Panc1 (cell line): ENCODE measurements at regions not wholly inside any gene's neighbourhood (a gene's known extent, or its start where the extent isn't known, plus 50 kb on each side); places are given as distances from the start of the nearest gene placed in this dataset.

Experiments used
- ATAC-seq: fragments of 200-7000 bp; cut with Tn5 transposase; 2 replicates; pipeline ENCODE4 v1.9.1; 2020; ENCODE audit warnings: mild to moderate bottlenecking, moderate library complexity
- BruUV-seq: library from RNA; stranded (reverse); fragments of 400-500 nt; replicated peaks from 2 replicates; lab custom pipeline; 2021; lab: Mats Ljungman, UMichigan
- CTCF ChIA-PET: fragments of 300-600 bp; sonication (Branson Sonifier 250); formaldehyde crosslinking; loops from one replicate; lab custom pipeline; 2022; ENCODE audit warnings: antibody characterized with exemption; lab: Charles Lee
- POLR2A ChIA-PET: fragments of 300-600 bp; sonication (Branson Sonifier 250); formaldehyde crosslinking; loops from one replicate; lab custom pipeline; 2022; ENCODE audit warnings: antibody characterized with exemption; lab: Charles Lee
- DNase-seq: peaks from one replicate; pipeline ENCODE4 v3.0.0-alpha.2; 2010; ENCODE audit warnings: low read depth, low spot score
- H3K27ac ChIP-seq: 2 replicates; pipeline ENCODE4 v1.5.1; 2011; ENCODE audit warnings: mild to moderate bottlenecking, low read length, inconsistent platforms
- H3K27me3 ChIP-seq: fragments of 200-500 bp; sonication (Bioruptor generic); 2 replicates; pipeline ENCODE4 v1.6.0; 2014; ENCODE audit warnings: low read length, inconsistent platforms; ENCODE audit not compliant: control insufficient read depth, insufficient read depth
- H3K36me3 ChIP-seq: fragments of 200-500 bp; sonication (Bioruptor generic); 2 replicates; pipeline ENCODE4 v1.5.1; 2014; ENCODE audit warnings: inconsistent platforms, mild to moderate bottlenecking, low read length, moderate library complexity; ENCODE audit not compliant: control insufficient read depth, insufficient read depth
- H3K4me1 ChIP-seq: 2 replicates; pipeline ENCODE4 v1.5.1; 2011; ENCODE audit warnings: inconsistent platforms, mild to moderate bottlenecking, low read length, moderate library complexity; ENCODE audit not compliant: control insufficient read depth, insufficient read depth
- H3K4me3 ChIP-seq, 2 experiments: 2 replicates each; pipeline ENCODE4 v1.5.1; 2011 to 2012; ENCODE audit warnings: low read depth in 2 of 2, low read length in 2 of 2, mild to moderate bottlenecking in 2 of 2, inconsistent platforms in 1 of 2, moderate library complexity in 1 of 2
- H3K9me3 ChIP-seq: fragments of 200-500 bp; sonication (Bioruptor generic); 2 replicates; pipeline ENCODE4 v1.5.1; 2014; ENCODE audit warnings: low read depth, mild to moderate bottlenecking, inconsistent platforms, low read length, moderate library complexity; ENCODE audit not compliant: control insufficient read depth, insufficient read depth
- POLR2AphosphoS5 ChIP-seq: IDR thresholded peaks from 2 replicates; pipeline ENCODE4 v1.6.1; 2012; ENCODE audit warnings: mild to moderate bottlenecking, low read depth, low read length, moderate library complexity
- SIN3A ChIP-seq: IDR thresholded peaks from 2 replicates; pipeline ENCODE4 v1.6.1; 2012; ENCODE audit warnings: low read depth, mild to moderate bottlenecking, low read length, moderate library complexity, borderline replicate concordance; ENCODE audit not compliant: insufficient read depth
- TCF7L2 ChIP-seq: IDR thresholded peaks from 2 replicates; pipeline ENCODE4 v1.6.1; 2011; ENCODE audit warnings: mild to moderate bottlenecking, low read depth, low read length, inconsistent platforms
- in situ Hi-C: cut with HindIII; loops from 2 replicates; pipeline ENCODE4 v1.10.0; 2016; ENCODE audit warnings: low sequenced_read_pairs, low pct_unique_long_range_greater_than_20kb
- intact Hi-C: fragments of 100-400 bp; cut with micrococcal nuclease; formaldehyde crosslinking; loops from one replicate; pipeline ENCODE4 v1.10.0; 2022; ENCODE audit not compliant: unreplicated experiment
- TF ChIP-seq, protein P1 (sequence below), 2 experiments: IDR thresholded peaks; 2 replicates each; pipeline ENCODE4 v1.6.1; 2011 to 2012; ENCODE audit warnings: low read depth in 2 of 2, control low read depth in 1 of 2, low read length in 1 of 2, mild to moderate bottlenecking in 1 of 2, moderate library complexity in 1 of 2; ENCODE audit not compliant: insufficient read depth in 1 of 2
- TF ChIP-seq, protein P2 (sequence below): fragments of 450-650 bp; IDR thresholded peaks from 2 replicates; pipeline ENCODE4 v1.5.1; 2017; ENCODE audit warnings: mild to moderate bottlenecking

DNA sequence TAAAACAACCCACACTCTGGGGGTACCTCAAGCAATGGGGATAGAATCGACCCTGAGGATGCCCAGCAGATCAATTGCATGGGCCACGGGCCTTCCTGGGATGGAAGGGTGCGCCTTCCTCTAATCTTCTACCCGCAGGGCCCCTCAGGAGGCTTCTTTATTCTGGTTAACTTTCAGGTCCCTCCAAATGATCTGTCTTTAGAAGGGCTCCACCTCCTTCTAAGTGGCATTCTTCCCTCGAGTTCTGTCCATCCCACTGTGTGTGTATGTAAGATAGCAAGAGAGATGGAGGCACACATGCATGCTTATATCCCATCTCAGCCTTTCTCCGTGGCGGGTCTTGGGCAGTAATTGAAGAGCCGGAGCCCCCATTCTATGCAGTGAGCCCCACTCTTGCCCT is 125.7 kb downstream of the MRM1 start:
- intact Hi-C loops = no loop called here

DNA sequence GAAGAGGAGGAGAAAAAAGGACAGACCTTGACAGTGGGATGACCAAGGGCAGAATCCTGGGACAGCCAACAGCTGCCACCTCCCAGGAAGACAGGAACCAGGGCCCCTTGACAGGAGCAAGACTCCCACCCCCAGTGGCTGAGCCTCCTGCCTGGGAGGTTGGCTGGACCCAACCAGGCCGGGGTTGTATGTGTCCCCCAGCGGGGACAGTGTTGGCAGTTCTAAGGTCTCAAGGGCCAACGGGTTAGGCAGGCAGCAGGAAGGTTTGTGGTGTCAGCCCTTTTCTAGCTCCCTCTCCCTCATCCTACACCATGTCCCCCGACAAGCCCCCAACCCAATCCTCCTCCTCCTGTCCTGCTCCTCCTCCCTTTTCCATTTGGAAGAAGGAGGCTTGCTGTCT is 126.2 kb downstream of the MRM1 start:
- Histone ChIP-seq H3K9me3 (no peaks in the 10 kb centered on the region), H3K27ac (no peak overlapping the region), H3K36me3 (no peaks in the 10 kb centered on the region), H3K4me3 (no peak overlapping the region), H3K4me1 (no peaks in the 10 kb centered on the region), H3K27me3 (no peaks in the 10 kb centered on the region; the same call in 1 of the 2 replicates)
- CTCF ChIA-PET = no interaction called here
- no peak for ATAC-seq
- POLR2A ChIA-PET = no interaction called here
- in situ Hi-C loops (no loop called here), intact Hi-C loops (no loop called here)
- TF ChIP-seq TCF7L2 (no peak), POLR2AphosphoS5 (no peak), SIN3A (no peak)
- TF ChIP-seq, protein P1, sequence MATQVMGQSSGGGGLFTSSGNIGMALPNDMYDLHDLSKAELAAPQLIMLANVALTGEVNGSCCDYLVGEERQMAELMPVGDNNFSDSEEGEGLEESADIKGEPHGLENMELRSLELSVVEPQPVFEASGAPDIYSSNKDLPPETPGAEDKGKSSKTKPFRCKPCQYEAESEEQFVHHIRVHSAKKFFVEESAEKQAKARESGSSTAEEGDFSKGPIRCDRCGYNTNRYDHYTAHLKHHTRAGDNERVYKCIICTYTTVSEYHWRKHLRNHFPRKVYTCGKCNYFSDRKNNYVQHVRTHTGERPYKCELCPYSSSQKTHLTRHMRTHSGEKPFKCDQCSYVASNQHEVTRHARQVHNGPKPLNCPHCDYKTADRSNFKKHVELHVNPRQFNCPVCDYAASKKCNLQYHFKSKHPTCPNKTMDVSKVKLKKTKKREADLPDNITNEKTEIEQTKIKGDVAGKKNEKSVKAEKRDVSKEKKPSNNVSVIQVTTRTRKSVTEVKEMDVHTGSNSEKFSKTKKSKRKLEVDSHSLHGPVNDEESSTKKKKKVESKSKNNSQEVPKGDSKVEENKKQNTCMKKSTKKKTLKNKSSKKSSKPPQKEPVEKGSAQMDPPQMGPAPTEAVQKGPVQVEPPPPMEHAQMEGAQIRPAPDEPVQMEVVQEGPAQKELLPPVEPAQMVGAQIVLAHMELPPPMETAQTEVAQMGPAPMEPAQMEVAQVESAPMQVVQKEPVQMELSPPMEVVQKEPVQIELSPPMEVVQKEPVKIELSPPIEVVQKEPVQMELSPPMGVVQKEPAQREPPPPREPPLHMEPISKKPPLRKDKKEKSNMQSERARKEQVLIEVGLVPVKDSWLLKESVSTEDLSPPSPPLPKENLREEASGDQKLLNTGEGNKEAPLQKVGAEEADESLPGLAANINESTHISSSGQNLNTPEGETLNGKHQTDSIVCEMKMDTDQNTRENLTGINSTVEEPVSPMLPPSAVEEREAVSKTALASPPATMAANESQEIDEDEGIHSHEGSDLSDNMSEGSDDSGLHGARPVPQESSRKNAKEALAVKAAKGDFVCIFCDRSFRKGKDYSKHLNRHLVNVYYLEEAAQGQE (IDR thresholded peaks at IDR 0.05; ENCODE audit: insufficient read depth in 1 of 2, low read depth in 2 of 2, low read length in 1 of 2) = no peak
- TF ChIP-seq, protein P2, sequence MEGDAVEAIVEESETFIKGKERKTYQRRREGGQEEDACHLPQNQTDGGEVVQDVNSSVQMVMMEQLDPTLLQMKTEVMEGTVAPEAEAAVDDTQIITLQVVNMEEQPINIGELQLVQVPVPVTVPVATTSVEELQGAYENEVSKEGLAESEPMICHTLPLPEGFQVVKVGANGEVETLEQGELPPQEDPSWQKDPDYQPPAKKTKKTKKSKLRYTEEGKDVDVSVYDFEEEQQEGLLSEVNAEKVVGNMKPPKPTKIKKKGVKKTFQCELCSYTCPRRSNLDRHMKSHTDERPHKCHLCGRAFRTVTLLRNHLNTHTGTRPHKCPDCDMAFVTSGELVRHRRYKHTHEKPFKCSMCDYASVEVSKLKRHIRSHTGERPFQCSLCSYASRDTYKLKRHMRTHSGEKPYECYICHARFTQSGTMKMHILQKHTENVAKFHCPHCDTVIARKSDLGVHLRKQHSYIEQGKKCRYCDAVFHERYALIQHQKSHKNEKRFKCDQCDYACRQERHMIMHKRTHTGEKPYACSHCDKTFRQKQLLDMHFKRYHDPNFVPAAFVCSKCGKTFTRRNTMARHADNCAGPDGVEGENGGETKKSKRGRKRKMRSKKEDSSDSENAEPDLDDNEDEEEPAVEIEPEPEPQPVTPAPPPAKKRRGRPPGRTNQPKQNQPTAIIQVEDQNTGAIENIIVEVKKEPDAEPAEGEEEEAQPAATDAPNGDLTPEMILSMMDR = no peak
- BruUV-seq = no TSS peak
- DNase-seq = no peak

More for the DNA sequence above, 125.7 kb downstream of the MRM1 start:
- Histone ChIP-seq H3K36me3 (no peaks in the 10 kb centered on the region), H3K27ac (no peak overlapping the region), H3K4me1 (peaks cover under 1% of the 10 kb centered on the region), H3K9me3 (no peaks in the 10 kb centered on the region), H3K4me3 (no peak overlapping the region), H3K27me3 (no peaks in the 10 kb centered on the region; the same call in 1 of the 2 replicates)
- ChIA-PET CTCF (no interaction called here), POLR2A (no interaction called here)
- ATAC-seq (no peak), DNase-seq (no peak)
- in situ Hi-C loops = no loop called here
- no TSS peak for BruUV-seq
- TF ChIP-seq TCF7L2 = no peak
- TF ChIP-seq, protein P2 = no peak
- no peak for TF ChIP-seq POLR2AphosphoS5
- TF ChIP-seq, protein P1 (IDR thresholded peaks at IDR 0.05; ENCODE audit: insufficient read depth in 1 of 2, low read depth in 2 of 2, low read length in 1 of 2) = no peak
- no peak for TF ChIP-seq SIN3A
